ENCODE measurements at regions not wholly inside any gene's neighbourhood (a gene's known extent, or its start where the extent isn't known, plus 50 kb on each side); places are given as distances from the start of the nearest gene placed in this dataset.

DNA sequence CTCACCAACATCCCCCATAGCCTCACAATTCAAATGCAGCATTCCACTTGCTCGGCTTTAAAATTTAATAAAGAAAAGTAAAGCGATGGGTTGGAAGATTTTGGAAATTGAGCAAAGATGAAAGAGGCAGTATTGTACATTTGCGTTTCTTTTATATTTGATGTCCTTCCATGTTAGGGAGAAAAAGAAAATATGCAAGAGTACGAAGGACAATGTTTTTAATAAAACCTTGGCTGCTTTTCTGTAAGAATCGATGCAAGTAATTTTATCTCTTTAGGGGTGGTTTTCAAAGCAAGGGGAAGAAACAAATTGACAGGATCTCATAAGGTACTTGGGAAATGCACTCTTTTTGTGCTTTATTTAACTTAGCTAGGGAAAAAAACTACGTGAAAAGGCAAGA lies 61.8 kb upstream of the TSC22D2 start:
- no peak for ATAC-seq
- H3K4me2 ChIP-seq (ENCODE audit: insufficient read depth, low read length), result no peak overlapping the region

DNA sequence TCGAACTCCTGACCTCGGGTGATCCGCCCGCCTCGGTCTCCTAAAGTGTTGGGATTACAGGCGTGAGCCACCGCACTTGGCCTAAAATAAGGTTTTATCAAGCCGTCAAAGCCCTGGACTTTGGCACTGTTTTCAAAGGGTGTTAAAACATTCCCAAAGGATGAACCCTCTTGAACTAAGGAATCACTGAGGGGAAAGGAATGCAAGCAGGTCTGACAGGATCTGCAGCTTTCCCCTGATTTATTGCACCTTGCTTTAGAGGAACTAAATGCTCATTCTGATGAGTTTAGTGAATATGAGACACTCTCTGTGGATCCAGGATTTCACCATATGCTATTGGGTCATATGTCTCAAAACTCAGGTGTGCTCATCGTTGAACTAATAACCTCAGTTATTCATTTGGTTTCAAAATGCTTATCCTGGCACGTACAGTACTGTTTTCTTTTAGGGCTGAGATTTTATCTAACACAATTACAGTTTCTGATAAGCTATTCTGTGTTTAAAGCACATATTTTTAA lies 63.0 kb upstream of the TSC22D2 start:
- Histone ChIP-seq H3K4me1 (replicated peaks in 1 of 2; ENCODE audit: control insufficient read depth in 2 of 2, insufficient read depth in 2 of 2, low read length in 2 of 2) (no peaks in the 10 kb centered on the region), H3K79me2 (ENCODE audit: control insufficient read depth, insufficient read depth, low read length) (no peaks in the 10 kb centered on the region), H2AFZ (ENCODE audit: low read depth, low read length) (no peak overlapping the region), H3K27ac (ENCODE audit: extremely low read depth, low read depth, low read length) (no peak overlapping the region), H3K9me3 (replicated peaks; ENCODE audit: control insufficient read depth, insufficient read depth, low read depth, low read length) (no peaks in the 10 kb centered on the region), H3K27me3 (ENCODE audit: control insufficient read depth in 2 of 2, insufficient read depth in 2 of 2, low read length in 2 of 2) (peaks cover 10 to 18% of the 10 kb centered on the region in 2 experiments; a peak in 3 of 5 replicates), H3K9ac (ENCODE audit: insufficient read depth in 1 of 2, low read depth in 2 of 2, low read length in 2 of 2) (no peak overlapping the region), H3K9me1 (ENCODE audit: control insufficient read depth, insufficient read depth, low read length) (no peaks in the 10 kb centered on the region), H3K4me3 (no peak overlapping the region), H3K4me2 (ENCODE audit: insufficient read depth, low read length) (no peak overlapping the region), H4K20me1 (replicated peaks; ENCODE audit: control insufficient read depth, insufficient read depth, low read length) (no peaks in the 10 kb centered on the region), H3K36me3 (ENCODE audit: control insufficient read depth, insufficient read depth, low read length) (no peaks in the 10 kb centered on the region)
- DNase-seq (ENCODE audit: extremely low read depth in 1 of 4, low spot score in 3 of 4) (no peak), FAIRE-seq (no peak), ATAC-seq (no peak)
- ChIA-PET CTCF (ENCODE audit: low intra/inter-chr PET ratio) (no interaction called here), POLR2A (interaction anchor here (0.7 to 1.2 kb wide), 2 partner anchors 11 to 18 kb away, joined by 3 to 4 read pairs; no protein-coding TSS in a partner anchor)
- intact Hi-C loops (cut with micrococcal nuclease), result no loop called here
- 21% methylated on average over 10 of the region's 10 CpGs for WGBS (ENCODE audit: insufficient coverage, low coverage, missing lambda C conversion rate)
- in situ Hi-C loops (cut with MboI), result no loop called here
- BruUV-seq (replicated peaks), result no TSS peak
- TF ChIP-seq MEIS2 (IDR thresholded peaks at IDR 0.05; ENCODE audit: partially characterized antibody), result peak; percentile 55
- TF ChIP-seq, protein P1, sequence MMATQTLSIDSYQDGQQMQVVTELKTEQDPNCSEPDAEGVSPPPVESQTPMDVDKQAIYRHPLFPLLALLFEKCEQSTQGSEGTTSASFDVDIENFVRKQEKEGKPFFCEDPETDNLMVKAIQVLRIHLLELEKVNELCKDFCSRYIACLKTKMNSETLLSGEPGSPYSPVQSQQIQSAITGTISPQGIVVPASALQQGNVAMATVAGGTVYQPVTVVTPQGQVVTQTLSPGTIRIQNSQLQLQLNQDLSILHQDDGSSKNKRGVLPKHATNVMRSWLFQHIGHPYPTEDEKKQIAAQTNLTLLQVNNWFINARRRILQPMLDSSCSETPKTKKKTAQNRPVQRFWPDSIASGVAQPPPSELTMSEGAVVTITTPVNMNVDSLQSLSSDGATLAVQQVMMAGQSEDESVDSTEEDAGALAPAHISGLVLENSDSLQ (IDR thresholded peaks at IDR 0.05), result peak; percentile 12; the same call in 1 of the 2 replicates
- TF ChIP-seq, protein P2, sequence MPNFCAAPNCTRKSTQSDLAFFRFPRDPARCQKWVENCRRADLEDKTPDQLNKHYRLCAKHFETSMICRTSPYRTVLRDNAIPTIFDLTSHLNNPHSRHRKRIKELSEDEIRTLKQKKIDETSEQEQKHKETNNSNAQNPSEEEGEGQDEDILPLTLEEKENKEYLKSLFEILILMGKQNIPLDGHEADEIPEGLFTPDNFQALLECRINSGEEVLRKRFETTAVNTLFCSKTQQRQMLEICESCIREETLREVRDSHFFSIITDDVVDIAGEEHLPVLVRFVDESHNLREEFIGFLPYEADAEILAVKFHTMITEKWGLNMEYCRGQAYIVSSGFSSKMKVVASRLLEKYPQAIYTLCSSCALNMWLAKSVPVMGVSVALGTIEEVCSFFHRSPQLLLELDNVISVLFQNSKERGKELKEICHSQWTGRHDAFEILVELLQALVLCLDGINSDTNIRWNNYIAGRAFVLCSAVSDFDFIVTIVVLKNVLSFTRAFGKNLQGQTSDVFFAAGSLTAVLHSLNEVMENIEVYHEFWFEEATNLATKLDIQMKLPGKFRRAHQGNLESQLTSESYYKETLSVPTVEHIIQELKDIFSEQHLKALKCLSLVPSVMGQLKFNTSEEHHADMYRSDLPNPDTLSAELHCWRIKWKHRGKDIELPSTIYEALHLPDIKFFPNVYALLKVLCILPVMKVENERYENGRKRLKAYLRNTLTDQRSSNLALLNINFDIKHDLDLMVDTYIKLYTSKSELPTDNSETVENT (CRISPR knock-in tag; IDR thresholded peaks at IDR 0.05), result no peak

More for the DNA sequence above, 61.8 kb upstream of the TSC22D2 start:
- 8% methylated on average over 6 of the region's 6 CpGs for WGBS (ENCODE audit: insufficient coverage, low coverage, missing lambda C conversion rate)
- no peaks in the 10 kb centered on the region for H3K4me1 ChIP-seq (replicated peaks in 1 of 2; ENCODE audit: control insufficient read depth in 2 of 2, insufficient read depth in 2 of 2, low read length in 2 of 2)
- no peaks in the 10 kb centered on the region for H3K36me3 ChIP-seq (ENCODE audit: control insufficient read depth, insufficient read depth, low read length)
- peaks cover 10 to 12% of the 10 kb centered on the region in 2 experiments; a peak in 3 of 5 replicates for H3K27me3 ChIP-seq (ENCODE audit: control insufficient read depth in 2 of 2, insufficient read depth in 2 of 2, low read length in 2 of 2)
- H3K9me3 ChIP-seq (replicated peaks; ENCODE audit: control insufficient read depth, insufficient read depth, low read depth, low read length), result no peaks in the 10 kb centered on the region
- H4K20me1 ChIP-seq (replicated peaks; ENCODE audit: control insufficient read depth, insufficient read depth, low read length), result no peaks in the 10 kb centered on the region
- no peaks in the 10 kb centered on the region for H3K9me1 ChIP-seq (ENCODE audit: control insufficient read depth, insufficient read depth, low read length)
- no peak overlapping the region for H3K4me3 ChIP-seq
- no TSS peak for BruUV-seq (replicated peaks)
- intact Hi-C loops (cut with micrococcal nuclease) (no loop called here), in situ Hi-C loops (cut with MboI) (no loop called here)
- ChIA-PET CTCF (ENCODE audit: low intra/inter-chr PET ratio) (no interaction called here), POLR2A (no interaction called here)
- no peak overlapping the region for H3K9ac ChIP-seq (ENCODE audit: insufficient read depth in 1 of 2, low read depth in 2 of 2, low read length in 2 of 2)
- no peak for DNase-seq (ENCODE audit: extremely low read depth in 1 of 4, low spot score in 3 of 4)
- TF ChIP-seq RNF2 (IDR thresholded peaks at IDR 0.05) (0 out of 2 replicates have a peak, but pooled peaks have one; percentile 7), PHF21A (IDR thresholded peaks at IDR 0.05; ENCODE audit: borderline replicate concordance, low read depth) (no peak), BMI1 (IDR thresholded peaks at IDR 0.05; ENCODE audit: low read length) (peak; percentile 56; the same call in 1 of the 2 replicates), NFRKB (IDR thresholded peaks at IDR 0.05; ENCODE audit: low read depth) (no peak), CBX2 (IDR thresholded peaks at IDR 0.05; ENCODE audit: insufficient read depth, low read length, poor library complexity, severe bottlenecking) (peak; percentile 61)
- H2AFZ ChIP-seq (ENCODE audit: low read depth, low read length), result no peak overlapping the region
- no peaks in the 10 kb centered on the region for H3K79me2 ChIP-seq (ENCODE audit: control insufficient read depth, insufficient read depth, low read length)
- FAIRE-seq, result no peak
- H3K27ac ChIP-seq (ENCODE audit: extremely low read depth, low read depth, low read length), result no peak overlapping the region
